H4 (cell line): ENCODE measurements at regions not wholly inside any gene's neighbourhood (a gene's known extent, or its start where the extent isn't known, plus 50 kb on each side); places are given as distances from the start of the nearest gene placed in this dataset.
"Not testable (repeated sequence)": the region's sequence is repeated elsewhere in the genome, so short reads cannot be mapped to it uniquely, and the experiment has no call there.

Experiments used
- DNase-seq: peaks from one replicate; pipeline ENCODE4 v3.0.0-alpha.2; 2015; ENCODE audit warnings: low spot score

- no peak for DNase-seq
Observed at GRCh38 chr5:24135536-24135935, 509.2 kb downstream of the CDH10 start.

- DNase-seq = no peak
Observed at GRCh38 chr5:24141046-24141445, 503.7 kb downstream of the CDH10 start.

DNA sequence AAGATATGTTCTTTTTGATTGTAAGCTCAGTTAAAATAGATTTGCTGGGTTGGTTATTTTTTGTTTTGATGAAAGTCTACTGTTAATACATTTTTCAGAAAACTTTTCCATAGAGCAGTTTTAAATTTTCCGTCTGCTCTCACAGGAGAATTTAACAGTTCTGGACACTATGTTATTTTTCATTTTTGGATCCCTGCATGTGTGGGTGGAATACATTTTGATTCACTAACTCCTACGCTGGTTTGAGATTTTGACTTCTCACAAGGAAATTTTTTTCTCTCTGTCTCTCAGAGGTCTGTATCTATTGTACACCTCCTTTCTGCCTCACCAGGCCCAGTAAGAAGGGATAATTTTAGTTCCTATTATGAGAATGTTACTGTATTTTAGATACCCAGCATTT lies 502.4 kb downstream of the CDH10 start:
- DNase-seq = no peak

DNA sequence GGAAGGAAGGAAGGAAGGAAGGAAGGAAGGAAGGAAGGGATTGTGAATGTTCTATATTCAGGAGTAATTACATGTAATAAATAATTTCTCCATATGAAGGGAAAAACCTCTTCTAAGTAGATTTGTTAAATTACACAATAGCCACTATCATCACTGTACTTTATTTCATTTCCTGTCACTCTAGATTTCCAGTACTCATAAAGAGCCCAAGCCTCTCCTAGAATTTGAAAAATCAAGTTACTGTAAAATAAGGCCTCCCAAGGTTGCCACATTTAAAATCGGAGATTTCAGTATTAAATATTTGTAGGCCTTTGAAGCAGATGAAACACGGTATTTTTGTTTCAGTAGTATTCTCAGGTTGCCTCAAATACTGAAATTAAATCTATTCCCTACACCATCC lies 499.0 kb downstream of the CDH10 start:
- DNase-seq = no peak

DNA sequence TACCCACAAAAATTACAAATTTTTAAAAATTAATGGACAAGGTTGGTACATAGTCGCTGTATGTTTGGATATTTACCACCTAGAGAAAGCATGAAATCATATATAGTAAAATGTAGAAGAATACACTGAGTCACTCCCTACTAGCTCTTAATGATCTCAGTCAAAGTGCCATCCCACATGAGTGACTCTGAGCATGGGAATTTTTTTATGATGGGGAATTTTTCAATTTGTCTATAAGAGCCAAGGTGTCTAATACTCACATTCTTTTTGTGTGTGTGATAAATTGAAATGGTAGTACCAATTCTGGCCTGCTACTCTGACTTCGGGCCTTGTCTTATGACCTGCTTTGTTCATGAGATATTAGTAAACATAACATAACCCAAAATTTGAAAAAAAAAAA lies 483.2 kb downstream of the CDH10 start:
- no peak for DNase-seq

DNA sequence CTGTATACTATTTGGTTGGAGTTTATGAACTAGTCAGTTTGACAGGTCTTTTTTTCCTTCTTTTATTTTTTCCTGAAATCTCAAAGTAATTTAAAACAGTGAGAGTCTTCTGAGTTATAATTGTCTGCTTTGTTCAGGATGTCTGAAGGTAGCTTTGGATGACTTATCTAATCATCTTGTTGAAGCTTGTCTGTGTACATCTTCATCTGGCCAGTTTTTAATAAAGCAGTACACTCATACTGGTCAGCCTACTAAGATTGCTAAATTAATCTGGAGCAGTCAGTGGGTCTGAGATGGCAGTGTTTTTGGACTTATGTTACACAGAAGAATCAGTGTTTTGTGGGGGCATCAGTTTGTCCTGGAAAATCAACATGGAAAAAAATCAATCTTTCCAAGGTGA lies 482.4 kb downstream of the CDH10 start:
- no peak for DNase-seq

- no peak for DNase-seq
Observed at GRCh38 chr5:24163091-24163490, 481.7 kb downstream of the CDH10 start.

GRCh38 chr5:24167806-24168205 lies 477.0 kb downstream of the CDH10 start:
- no peak for DNase-seq

DNA sequence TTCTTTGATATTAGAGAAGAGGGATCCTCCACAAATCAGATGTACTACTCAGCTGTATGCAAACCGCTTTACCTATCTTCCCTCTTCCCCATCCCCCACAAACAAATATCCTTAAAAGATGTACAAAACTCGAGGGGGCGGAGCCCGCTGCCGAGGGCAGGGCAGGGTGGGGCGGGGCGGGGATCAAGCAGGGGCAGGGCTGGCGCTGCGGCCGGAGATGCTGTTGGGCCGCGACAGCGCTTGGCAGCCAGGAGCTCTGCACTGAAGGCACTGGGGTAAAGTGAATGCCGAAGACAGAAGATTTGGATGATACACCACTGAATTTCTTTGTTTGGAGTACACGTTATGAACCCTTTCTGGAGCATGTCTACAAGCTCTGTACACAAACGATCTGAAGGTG lies 474.8 kb downstream of the CDH10 start:
- no peak for DNase-seq

- DNase-seq = not testable (repeated sequence)
Observed at GRCh38 chr5:24170930-24171329, 473.8 kb downstream of the CDH10 start.

GRCh38 chr5:24177821-24178220 lies 467.0 kb downstream of the CDH10 start:
- no peak for DNase-seq

GRCh38 chr5:24183981-24184380 lies 460.8 kb downstream of the CDH10 start:
- no peak for DNase-seq

DNA sequence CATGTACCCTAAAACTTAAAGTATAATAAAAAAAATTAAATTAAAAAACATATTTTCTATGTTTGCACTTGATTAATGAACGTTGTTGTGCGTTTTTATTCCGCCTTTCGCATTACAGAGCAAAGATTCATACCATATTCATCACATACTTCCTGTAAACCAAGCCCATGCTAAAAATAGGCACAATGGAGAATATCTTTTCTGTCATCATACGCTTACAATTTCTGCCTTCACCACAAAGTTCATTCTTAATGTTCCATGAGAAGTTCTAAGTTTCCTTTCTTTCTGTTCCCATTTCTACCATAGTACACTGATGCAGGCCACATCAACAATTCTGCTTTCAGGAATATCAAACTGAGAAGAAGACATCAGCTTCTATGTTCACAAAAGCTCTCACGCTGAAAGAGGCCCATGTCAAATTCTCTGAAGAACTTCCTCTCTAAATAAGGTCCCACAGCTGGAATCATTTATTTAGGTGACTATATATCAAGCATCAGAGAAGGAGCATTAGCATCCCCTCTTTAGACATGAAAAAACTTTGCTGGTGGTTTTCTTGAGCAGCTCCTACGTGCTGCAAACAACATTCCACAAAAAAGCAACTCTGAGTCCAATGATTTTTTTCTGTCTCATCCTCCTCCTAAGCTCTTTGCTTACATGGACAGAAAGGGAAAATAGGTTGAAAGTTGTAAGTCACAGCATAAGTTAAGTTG lies 456.4 kb downstream of the CDH10 start:
- DNase-seq = no peak

GRCh38 chr5:24196789-24197188 lies 448.0 kb downstream of the CDH10 start:
- DNase-seq = no peak

DNA sequence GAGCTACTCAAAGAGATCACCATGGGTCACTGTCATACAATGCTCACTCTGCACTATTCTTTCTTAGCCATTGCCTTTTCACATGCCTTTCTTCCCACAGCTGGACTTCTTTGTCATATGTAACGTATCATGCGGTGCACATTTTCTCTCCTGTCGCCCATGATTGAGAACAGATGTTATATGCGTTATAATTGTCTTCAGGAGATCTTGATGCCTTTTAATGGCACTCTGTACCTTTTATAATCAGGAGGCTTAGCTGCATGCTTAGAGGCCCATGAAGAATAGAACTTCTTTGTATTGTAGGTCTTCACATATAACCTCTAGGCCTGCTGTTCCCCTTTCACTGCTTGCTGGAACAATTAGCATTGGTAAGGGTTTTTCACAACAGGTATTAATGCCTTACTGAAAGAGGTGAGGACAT lies 436.1 kb downstream of the CDH10 start:
- no peak for DNase-seq

DNA sequence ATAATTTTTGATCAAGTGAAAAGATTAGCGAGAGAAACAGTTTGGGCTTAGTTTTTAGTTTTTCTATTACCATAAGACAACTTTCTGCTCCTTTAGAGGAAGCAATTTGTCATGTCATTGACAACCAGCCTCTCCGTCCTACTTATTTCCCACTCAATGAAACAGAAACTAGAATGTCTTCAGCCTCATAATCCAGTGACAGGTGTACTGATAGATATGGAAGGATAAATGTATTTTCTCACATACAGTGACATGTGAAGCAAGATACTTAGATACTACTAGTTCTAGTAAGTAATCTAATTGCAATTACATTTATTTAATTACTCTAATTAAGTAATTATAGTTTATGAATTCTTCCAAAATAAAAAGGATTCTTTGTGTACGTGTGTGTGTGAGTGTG lies 429.7 kb downstream of the CDH10 start:
- DNase-seq = no peak

DNA sequence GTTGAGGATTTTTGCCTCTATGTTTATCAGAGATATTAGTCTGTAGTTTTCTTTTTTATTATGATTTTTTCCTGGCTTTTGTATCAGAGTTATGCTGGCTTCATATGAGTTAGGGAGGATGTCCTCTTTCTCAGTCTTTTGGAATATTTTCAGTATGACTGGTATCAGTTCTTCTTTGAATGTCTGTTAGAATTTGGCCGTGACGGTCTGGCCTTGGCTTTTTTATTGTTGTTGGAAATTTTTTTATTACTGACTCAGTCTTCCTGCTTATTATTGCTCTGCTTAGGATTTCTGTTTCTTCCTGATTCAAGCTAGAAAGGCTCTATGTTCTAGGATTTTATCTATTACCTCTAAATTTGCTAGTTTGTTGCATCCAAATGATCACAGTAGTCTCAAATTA lies 421.9 kb downstream of the CDH10 start:
- no peak for DNase-seq

DNA sequence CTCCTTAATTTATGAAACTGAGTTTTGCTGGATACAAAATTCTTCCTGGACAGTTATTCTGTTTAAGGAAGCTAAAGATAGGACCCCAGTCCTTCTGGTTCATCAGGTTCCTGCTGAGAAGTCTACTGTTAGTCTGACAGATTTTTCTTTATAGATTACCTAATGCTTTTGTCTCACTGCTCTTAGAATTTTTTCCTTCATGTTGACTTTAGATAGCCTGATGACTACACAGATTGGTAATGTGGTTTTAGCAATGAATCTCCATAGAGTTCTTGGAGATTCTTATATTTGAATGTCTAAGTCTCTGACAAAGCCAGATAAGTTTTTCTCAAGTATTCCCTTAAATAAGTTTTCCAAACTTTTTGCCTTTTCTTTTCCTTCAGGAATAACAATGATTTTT lies 419.7 kb downstream of the CDH10 start:
- no peak for DNase-seq

- no peak for DNase-seq
Observed at GRCh38 chr5:24226479-24226878, 418.3 kb downstream of the CDH10 start.

DNA sequence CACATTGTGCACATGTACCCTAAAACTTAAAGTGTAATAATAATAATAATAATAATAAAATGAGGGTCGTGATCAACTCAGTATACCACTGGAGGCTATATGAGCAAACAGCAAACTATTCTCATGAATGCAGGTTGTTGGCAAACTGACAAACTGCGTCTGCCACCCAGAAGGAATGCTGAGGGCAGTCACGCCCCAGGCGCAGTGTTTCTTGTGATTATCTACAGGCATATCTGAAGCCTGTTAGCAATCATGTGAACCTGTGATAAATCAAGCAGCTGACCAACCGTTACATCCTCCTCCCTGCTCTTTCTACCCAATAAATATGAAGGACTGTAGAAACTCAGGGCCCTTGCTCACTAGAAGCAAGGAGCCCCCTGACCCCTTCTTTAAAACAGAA lies 416.9 kb downstream of the CDH10 start:
- DNase-seq = not testable (repeated sequence)

- DNase-seq = no peak
Observed at GRCh38 chr5:24232041-24232440, 412.7 kb downstream of the CDH10 start.

DNA sequence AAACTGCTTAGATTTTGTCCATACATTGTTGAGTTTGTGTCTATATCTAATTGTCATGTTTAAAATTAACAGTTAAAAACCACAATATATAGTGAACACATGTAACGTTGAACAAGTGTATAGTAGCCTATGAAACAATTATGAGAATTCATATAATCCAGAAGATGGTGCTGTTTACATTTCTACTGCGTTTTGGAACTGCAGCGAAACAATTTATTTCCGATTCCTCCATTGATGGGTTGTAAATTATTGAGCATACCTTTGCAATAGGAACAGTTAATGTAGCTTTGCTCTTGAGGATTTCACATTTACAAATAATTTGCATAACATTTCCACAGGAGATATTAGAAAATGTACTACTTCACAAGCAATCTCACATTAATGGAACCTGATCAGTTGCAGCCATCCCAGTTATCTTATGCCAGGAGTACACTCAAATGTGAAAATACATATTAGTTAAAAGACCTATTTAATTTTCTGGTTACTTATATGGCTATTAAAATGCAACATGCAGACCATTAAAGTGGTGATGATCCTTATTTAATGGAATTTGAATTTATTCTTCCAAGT lies 411.8 kb downstream of the CDH10 start:
- no peak for DNase-seq

DNA sequence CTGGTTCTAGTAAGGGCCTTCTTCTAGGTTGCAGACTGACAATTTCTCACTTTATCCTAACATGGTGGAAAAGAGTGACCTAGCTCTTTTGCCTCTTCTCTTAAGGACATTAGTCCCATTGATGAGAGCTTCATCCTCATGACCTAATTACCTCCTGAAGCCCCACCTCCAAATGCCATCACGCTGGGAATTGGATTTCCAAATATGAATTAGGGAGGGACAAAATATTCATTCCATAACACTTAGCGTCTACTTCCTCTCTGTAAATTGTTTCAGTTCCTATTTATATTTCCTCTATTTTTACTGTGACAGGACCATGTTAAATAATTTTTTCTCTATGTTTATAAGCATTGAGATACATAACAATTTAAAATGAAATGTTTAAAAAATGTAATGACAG lies 408.8 kb downstream of the CDH10 start:
- no peak for DNase-seq

DNA sequence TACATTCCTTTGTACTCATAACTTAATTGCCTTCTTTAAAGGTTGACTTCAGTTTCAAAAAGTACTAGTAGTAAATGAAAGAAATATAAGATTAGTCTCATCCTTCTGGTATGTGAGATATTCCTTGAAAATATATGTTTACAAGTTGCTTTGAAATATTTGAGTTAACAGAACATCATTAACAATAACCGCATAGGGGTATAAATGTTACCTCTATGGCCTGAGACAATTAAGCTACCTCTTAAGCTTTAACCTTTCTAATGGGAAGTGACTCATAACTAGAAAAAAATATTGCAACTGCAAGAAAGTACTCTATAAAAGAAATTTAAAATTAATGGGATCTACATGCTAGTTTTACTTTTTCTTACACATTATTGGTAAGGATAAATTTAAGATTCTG lies 399.0 kb downstream of the CDH10 start:
- DNase-seq = no peak
